Fibroblast of skin of left biceps (primary cell): ENCODE measurements at regions not wholly inside any gene's neighbourhood (a gene's known extent, or its start where the extent isn't known, plus 50 kb on each side); places are given as distances from the start of the nearest gene placed in this dataset.

Experiments
- DNase-seq, 2 experiments: peaks; one replicate each; pipeline ENCODE4 v3.0.0-alpha.2; 2013; ENCODE audit warnings: low read depth in 2 of 2

GRCh38 chr2:126774761-126775160, 118.8 kb downstream of the GYPC start:
- no peak for DNase-seq

- DNase-seq = no peak
Observed at GRCh38 chr2:126775300-126775985, 119.5 kb downstream of the GYPC start.

- DNase-seq = no peak
Observed at GRCh38 chr2:126776255-126776654, 120.3 kb downstream of the GYPC start.

- peak; percentile 5 for DNase-seq
Observed at GRCh38 chr2:126776692-126777619, 121.0 kb downstream of the GYPC start.

GRCh38 chr2:126777620-126777978, 121.1 kb upstream of the TEX51 start:
- no peak for DNase-seq

- DNase-seq = no peak
Observed at GRCh38 chr2:126778561-126779501, 119.9 kb upstream of the TEX51 start.

- no peak for DNase-seq
Observed at GRCh38 chr2:126781206-126781605, 117.5 kb upstream of the TEX51 start.

- no peak for DNase-seq
Observed at GRCh38 chr2:126781806-126782205, 116.9 kb upstream of the TEX51 start.

GRCh38 chr2:126782648-126783047, 116.0 kb upstream of the TEX51 start:
- DNase-seq = no peak

GRCh38 chr2:126783341-126783740, 115.3 kb upstream of the TEX51 start:
- DNase-seq = no peak

- DNase-seq = no peak
Observed at GRCh38 chr2:126784045-126784444, 114.6 kb upstream of the TEX51 start.

- DNase-seq = no peak
Observed at GRCh38 chr2:126784621-126785020, 114.1 kb upstream of the TEX51 start.

GRCh38 chr2:126785236-126785635, 113.5 kb upstream of the TEX51 start:
- DNase-seq = no peak

- DNase-seq = no peak
Observed at GRCh38 chr2:126785862-126786261, 112.8 kb upstream of the TEX51 start.

GRCh38 chr2:126786765-126787164, 111.9 kb upstream of the TEX51 start:
- no peak for DNase-seq

GRCh38 chr2:126787289-126787688, 111.4 kb upstream of the TEX51 start:
- DNase-seq = no peak

- DNase-seq = no peak
Observed at GRCh38 chr2:126788113-126788512, 110.6 kb upstream of the TEX51 start.

GRCh38 chr2:126788652-126789051, 110.0 kb upstream of the TEX51 start:
- DNase-seq = no peak

GRCh38 chr2:126790987-126791780, 107.5 kb upstream of the TEX51 start:
- no peak for DNase-seq

GRCh38 chr2:126792186-126792585, 106.5 kb upstream of the TEX51 start:
- DNase-seq = no peak

GRCh38 chr2:126792993-126793392, 105.7 kb upstream of the TEX51 start:
- DNase-seq = no peak
